ENCODE measurements at regions not wholly inside any gene's neighbourhood (a gene's known extent, or its start where the extent isn't known, plus 50 kb on each side); places are given as distances from the start of the nearest gene placed in this dataset.

DNA sequence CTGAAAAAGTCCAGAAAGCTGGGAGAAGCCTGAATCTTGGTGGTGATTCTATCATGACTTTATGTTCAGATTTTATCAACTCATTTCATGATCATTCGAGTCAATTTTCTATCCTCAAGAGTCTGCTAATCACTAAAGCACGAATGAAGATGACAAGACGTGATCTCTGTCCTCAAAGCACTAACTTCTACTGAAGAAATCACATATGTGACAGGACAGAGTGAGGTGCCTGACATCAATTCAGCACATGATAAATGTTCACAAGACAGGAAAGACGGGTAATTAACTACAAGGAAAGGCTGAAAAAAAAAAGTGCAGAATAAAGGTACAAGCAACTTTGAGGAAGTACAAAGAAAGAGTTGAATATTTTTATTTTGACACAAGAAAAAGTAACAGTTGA is 487.1 kb downstream of the EFNB2 start:
- TF ChIP-seq, protein P1, sequence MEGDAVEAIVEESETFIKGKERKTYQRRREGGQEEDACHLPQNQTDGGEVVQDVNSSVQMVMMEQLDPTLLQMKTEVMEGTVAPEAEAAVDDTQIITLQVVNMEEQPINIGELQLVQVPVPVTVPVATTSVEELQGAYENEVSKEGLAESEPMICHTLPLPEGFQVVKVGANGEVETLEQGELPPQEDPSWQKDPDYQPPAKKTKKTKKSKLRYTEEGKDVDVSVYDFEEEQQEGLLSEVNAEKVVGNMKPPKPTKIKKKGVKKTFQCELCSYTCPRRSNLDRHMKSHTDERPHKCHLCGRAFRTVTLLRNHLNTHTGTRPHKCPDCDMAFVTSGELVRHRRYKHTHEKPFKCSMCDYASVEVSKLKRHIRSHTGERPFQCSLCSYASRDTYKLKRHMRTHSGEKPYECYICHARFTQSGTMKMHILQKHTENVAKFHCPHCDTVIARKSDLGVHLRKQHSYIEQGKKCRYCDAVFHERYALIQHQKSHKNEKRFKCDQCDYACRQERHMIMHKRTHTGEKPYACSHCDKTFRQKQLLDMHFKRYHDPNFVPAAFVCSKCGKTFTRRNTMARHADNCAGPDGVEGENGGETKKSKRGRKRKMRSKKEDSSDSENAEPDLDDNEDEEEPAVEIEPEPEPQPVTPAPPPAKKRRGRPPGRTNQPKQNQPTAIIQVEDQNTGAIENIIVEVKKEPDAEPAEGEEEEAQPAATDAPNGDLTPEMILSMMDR (IDR thresholded peaks at IDR 0.05), result no peak
- no peak for TF ChIP-seq POLR2A (IDR thresholded peaks at IDR 0.05)

Measured in thyroid gland (tissue), 4 donors.